NB4 (cell line): ENCODE measurements at regions not wholly inside any gene's neighbourhood (a gene's known extent, or its start where the extent isn't known, plus 50 kb on each side); places are given as distances from the start of the nearest gene placed in this dataset.

Source experiments
- CTCF ChIP-seq: IDR thresholded peaks from one replicate; pipeline ENCODE4 v1.5.1; 2012; ENCODE audit warnings: low read depth, low read length
- MAX ChIP-seq: IDR thresholded peaks from 2 replicates; pipeline ENCODE4 v1.6.1; 2011; ENCODE audit warnings: low read depth, low read length
- MYC ChIP-seq: IDR thresholded peaks from 2 replicates; pipeline ENCODE4 v1.6.1; 2011; ENCODE audit warnings: low read depth, low read length
- POLR2A ChIP-seq: IDR thresholded peaks from 2 replicates; pipeline ENCODE4 v1.6.1; 2011; ENCODE audit warnings: mild to moderate bottlenecking; ENCODE audit not compliant: insufficient read length; ENCODE audit errors: extremely low read depth

GRCh38 chr4:165612936-165613335 is 234.1 kb downstream of the CPE start:
- TF ChIP-seq CTCF = no peak
- TF ChIP-seq POLR2A = no peak
- TF ChIP-seq MAX = no peak
- no peak for TF ChIP-seq MYC
